ENCODE measurements at regions not wholly inside any gene's neighbourhood (a gene's known extent, or its start where the extent isn't known, plus 50 kb on each side); places are given as distances from the start of the nearest gene placed in this dataset.
"Not testable (repeated sequence)": the region's sequence is repeated elsewhere in the genome, so short reads cannot be mapped to it uniquely, and the experiment has no call there.

DNA sequence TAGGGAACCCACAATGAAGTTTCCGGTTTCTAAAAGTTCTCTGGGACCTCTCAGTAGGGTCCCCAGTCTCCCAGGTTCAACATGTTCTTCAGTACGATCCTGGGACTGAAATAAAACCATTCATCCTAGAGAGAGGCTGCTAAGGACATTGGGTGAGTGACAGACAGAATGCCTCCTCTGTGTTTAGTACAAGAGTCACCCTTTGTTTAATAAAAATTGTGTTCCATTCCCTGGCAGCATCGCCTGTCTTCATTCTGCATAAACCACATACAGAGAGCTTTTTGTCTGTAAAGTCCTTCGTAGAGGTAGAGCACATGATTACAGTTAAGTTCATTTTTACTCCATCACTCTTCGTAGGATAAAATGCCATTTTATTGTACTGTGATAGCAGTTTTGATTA, 95.3 kb upstream of the GPR12 start:
- Histone ChIP-seq H3K4me3 (no peak overlapping the region), H3K4me1 (replicated peaks) (no peaks in the 10 kb centered on the region), H3K9me3 (no peaks in the 10 kb centered on the region), H3K27me3 (replicated peaks; ENCODE audit: insufficient read depth) (no peaks in the 10 kb centered on the region), H3K27ac (no peak overlapping the region), H3K36me3 (no peaks in the 10 kb centered on the region)
- intact Hi-C loops (cut with DNase I), result no loop called here
- no peak for DNase-seq (ENCODE audit: low spot score)
- TF ChIP-seq POLR2A (IDR thresholded peaks at IDR 0.05) (no peak), CTCF (IDR thresholded peaks at IDR 0.05) (no peak)
- WGBS, result 70% methylated on average over 5 of the region's 5 CpGs

DNA sequence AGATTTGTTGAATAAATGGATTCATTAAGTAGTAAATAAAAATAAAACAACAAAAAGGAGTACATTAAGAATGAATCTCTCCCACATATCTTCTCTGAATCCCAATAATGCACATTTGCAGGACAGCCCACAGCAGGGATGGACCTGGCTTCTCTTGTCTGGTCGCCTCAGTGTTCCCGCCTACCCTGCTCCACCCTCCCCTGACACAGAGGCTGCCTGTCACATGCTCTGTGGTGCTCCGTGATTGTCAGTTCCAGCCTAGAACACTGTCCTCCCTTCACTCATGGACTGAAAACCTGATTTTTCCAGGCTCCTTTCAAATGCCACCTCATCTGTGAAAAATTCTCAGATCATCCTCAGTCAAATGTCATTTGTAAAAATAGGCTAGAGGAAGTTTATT, 94.5 kb upstream of the GPR12 start:
- DNase-seq (ENCODE audit: low spot score), result no peak
- no peaks in the 10 kb centered on the region for H3K4me1 ChIP-seq (replicated peaks)
- H3K9me3 ChIP-seq, result no peaks in the 10 kb centered on the region
- no peak overlapping the region for H3K4me3 ChIP-seq
- H3K27me3 ChIP-seq (replicated peaks; ENCODE audit: insufficient read depth), result no peaks in the 10 kb centered on the region
- intact Hi-C loops (cut with DNase I), result no loop called here
- no peaks in the 10 kb centered on the region for H3K36me3 ChIP-seq
- 49% methylated on average over 3 of the region's 3 CpGs for WGBS
- H3K27ac ChIP-seq, result no peak overlapping the region
- TF ChIP-seq CTCF (IDR thresholded peaks at IDR 0.05) (no peak), POLR2AphosphoS5 (IDR thresholded peaks at IDR 0.05) (no peak), POLR2A (IDR thresholded peaks at IDR 0.05) (no peak)

GRCh38 chr13:26853323-26853722, 92.7 kb upstream of the GPR12 start:
- Histone ChIP-seq H3K36me3 (no peaks in the 10 kb centered on the region), H3K4me3 (no peak overlapping the region), H3K4me1 (replicated peaks) (no peaks in the 10 kb centered on the region), H3K27me3 (replicated peaks; ENCODE audit: insufficient read depth) (no peaks in the 10 kb centered on the region), H3K27ac (no peak overlapping the region), H3K9me3 (no peaks in the 10 kb centered on the region)
- intact Hi-C loops (cut with DNase I), result no loop called here
- 12% methylated on average over 2 of the region's 2 CpGs for WGBS
- TF ChIP-seq POLR2A (IDR thresholded peaks at IDR 0.05), result no peak
- TF ChIP-seq CTCF (IDR thresholded peaks at IDR 0.05), result no peak
- no peak for TF ChIP-seq POLR2AphosphoS5 (IDR thresholded peaks at IDR 0.05)
- DNase-seq (ENCODE audit: low spot score), result no peak

- Histone ChIP-seq H3K36me3 (no peaks in the 10 kb centered on the region), H3K4me1 (replicated peaks) (no peaks in the 10 kb centered on the region), H3K4me3 (no peak overlapping the region), H3K27ac (no peak overlapping the region), H3K27me3 (replicated peaks; ENCODE audit: insufficient read depth) (no peaks in the 10 kb centered on the region), H3K9me3 (no peaks in the 10 kb centered on the region)
- no peak for TF ChIP-seq CTCF (IDR thresholded peaks at IDR 0.05)
- TF ChIP-seq POLR2A (IDR thresholded peaks at IDR 0.05), result no peak
- no peak for TF ChIP-seq POLR2AphosphoS5 (IDR thresholded peaks at IDR 0.05)
- no peak for DNase-seq (ENCODE audit: low spot score)
- WGBS, result 72% methylated on average over 1 of the region's 1 CpG
- intact Hi-C loops (cut with DNase I), result no loop called here
Observed at GRCh38 chr13:26847281-26847680, 86.7 kb upstream of the GPR12 start.

DNA sequence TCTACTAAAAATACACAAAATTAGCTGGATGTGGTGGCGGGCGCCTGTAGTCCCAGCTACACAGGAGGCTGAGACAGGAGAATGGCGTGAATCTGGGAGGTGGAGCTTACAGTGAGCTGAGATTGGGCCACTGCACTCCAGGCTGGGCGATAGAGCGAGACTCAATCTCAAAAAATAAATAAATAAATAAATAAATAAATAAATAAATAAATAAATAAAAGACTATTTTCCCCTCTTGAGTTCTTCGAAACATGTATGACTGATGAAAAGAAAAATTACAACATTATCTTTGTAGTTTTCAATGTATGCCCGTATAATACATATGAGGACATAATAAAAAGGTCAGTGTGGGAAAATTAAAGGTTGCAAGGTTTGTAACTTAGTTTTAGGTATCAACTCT, 84.5 kb upstream of the GPR12 start:
- DNase-seq (ENCODE audit: low spot score); intact Hi-C loops (cut with DNase I); H3K27me3 ChIP-seq (replicated peaks; ENCODE audit: insufficient read depth); H3K4me1 ChIP-seq (replicated peaks); H3K36me3 ChIP-seq; H3K9me3 ChIP-seq; H3K27ac ChIP-seq; H3K4me3 ChIP-seq: not testable (repeated sequence)
- WGBS, result 88% methylated on average over 7 of the region's 7 CpGs
